ENCODE measurements at regions not wholly inside any gene's neighbourhood (a gene's known extent, or its start where the extent isn't known, plus 50 kb on each side); places are given as distances from the start of the nearest gene placed in this dataset.

DNA sequence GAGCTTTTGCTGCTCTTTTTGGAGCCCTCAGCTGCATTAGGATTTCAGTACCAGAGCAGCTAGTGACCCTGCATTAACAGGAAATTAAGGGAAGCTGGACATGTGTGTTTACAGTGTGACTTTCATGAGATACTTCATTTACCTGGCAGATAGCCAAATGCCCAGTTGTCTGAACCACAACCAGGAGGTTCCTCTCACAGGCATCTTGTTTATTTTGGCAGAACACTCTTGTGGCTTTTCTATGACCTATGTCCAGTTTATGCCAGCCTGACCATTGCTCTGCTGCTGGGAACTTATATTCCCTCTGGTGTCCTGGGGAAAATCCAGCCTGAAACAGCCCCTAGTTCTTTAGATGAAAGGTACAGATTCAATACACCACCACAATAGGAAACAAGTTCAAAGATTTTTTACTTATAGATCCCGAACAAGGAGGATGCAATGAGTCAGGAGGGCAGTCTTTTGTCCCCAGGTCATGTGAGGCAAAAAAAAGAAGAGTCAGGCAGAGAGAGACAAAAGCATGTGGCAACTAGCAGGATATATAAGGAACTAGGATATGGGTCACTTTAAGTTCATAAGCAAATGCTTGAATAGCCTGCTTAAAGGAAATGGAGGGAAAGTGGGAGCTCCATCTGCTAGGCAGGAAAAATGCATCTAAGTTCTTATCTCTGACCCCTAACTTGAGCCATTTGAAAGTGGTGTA lies 379.3 kb downstream of the INSC start:
- TF ChIP-seq, protein P1, sequence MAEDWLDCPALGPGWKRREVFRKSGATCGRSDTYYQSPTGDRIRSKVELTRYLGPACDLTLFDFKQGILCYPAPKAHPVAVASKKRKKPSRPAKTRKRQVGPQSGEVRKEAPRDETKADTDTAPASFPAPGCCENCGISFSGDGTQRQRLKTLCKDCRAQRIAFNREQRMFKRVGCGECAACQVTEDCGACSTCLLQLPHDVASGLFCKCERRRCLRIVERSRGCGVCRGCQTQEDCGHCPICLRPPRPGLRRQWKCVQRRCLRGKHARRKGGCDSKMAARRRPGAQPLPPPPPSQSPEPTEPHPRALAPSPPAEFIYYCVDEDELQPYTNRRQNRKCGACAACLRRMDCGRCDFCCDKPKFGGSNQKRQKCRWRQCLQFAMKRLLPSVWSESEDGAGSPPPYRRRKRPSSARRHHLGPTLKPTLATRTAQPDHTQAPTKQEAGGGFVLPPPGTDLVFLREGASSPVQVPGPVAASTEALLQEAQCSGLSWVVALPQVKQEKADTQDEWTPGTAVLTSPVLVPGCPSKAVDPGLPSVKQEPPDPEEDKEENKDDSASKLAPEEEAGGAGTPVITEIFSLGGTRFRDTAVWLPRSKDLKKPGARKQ (CRISPR knock-in tag; IDR thresholded peaks at IDR 0.05): no peak
- TF ChIP-seq POLR2A (conservative IDR thresholded peaks at IDR 0.05) (no peak), ATF2 (CRISPR knock-in tag; IDR thresholded peaks at IDR 0.05) (no peak), ELF2 (CRISPR knock-in tag; IDR thresholded peaks at IDR 0.05) (no peak), FOSL1 (tag; conservative IDR thresholded peaks at IDR 0.05) (no peak), ATF1 (CRISPR knock-in tag; IDR thresholded peaks at IDR 0.05) (no peak), ATF1 (tag; IDR thresholded peaks at IDR 0.05) (no peak), PHTF2 (CRISPR knock-in tag; IDR thresholded peaks at IDR 0.05) (no peak), MBD2 (IDR thresholded peaks at IDR 0.05; ENCODE audit: borderline replicate concordance, low read depth) (no peak)
- TF ChIP-seq, protein P2, sequence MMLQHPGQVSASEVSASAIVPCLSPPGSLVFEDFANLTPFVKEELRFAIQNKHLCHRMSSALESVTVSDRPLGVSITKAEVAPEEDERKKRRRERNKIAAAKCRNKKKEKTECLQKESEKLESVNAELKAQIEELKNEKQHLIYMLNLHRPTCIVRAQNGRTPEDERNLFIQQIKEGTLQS (IDR thresholded peaks at IDR 0.05): no peak
- TF ChIP-seq, protein P2 (CRISPR knock-in tag; conservative IDR thresholded peaks at IDR 0.05): no peak
- TF ChIP-seq, protein P3, sequence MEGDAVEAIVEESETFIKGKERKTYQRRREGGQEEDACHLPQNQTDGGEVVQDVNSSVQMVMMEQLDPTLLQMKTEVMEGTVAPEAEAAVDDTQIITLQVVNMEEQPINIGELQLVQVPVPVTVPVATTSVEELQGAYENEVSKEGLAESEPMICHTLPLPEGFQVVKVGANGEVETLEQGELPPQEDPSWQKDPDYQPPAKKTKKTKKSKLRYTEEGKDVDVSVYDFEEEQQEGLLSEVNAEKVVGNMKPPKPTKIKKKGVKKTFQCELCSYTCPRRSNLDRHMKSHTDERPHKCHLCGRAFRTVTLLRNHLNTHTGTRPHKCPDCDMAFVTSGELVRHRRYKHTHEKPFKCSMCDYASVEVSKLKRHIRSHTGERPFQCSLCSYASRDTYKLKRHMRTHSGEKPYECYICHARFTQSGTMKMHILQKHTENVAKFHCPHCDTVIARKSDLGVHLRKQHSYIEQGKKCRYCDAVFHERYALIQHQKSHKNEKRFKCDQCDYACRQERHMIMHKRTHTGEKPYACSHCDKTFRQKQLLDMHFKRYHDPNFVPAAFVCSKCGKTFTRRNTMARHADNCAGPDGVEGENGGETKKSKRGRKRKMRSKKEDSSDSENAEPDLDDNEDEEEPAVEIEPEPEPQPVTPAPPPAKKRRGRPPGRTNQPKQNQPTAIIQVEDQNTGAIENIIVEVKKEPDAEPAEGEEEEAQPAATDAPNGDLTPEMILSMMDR (IDR thresholded peaks at IDR 0.05 in 2 of 3, conservative IDR thresholded peaks at IDR 0.05 in 1 of 3; ENCODE audit: insufficient read depth in 2 of 3, low read depth in 1 of 3, low read length in 3 of 3): no peak
